WTC11 (cell line): ENCODE measurements at regions not wholly inside any gene's neighbourhood (a gene's known extent, or its start where the extent isn't known, plus 50 kb on each side); places are given as distances from the start of the nearest gene placed in this dataset.

Experiments
- ATAC-seq: fragments of 200-7000 bp; cut with Tn5 transposase; 2 replicates; pipeline ENCODE4 v1.10.0; 2021; ENCODE audit warnings: mild to moderate bottlenecking, moderate library complexity
- CTCF ChIA-PET: fragments of 300-600 bp; sonication (Branson Sonifier 250); formaldehyde crosslinking; loops from one replicate; lab custom pipeline; 2021; ENCODE audit warnings: antibody characterized with exemption; lab: Charles Lee
- POLR2A ChIA-PET: fragments of 350-600 bp; sonication (Branson Sonifier 250); formaldehyde crosslinking; loops from one replicate; lab custom pipeline; 2021; ENCODE audit warnings: antibody characterized with exemption; lab: Charles Lee
- DNase-seq: peaks from one replicate; pipeline ENCODE4 v3.0.0; 2021; ENCODE audit warnings: low spot score
- H3K27ac Mint-ChIP-seq: 2 replicates; pipeline ENCODE4 v1.8.0; 2021; ENCODE audit warnings: mixed read lengths
- H3K27me3 Mint-ChIP-seq: 2 replicates; pipeline ENCODE4 v1.8.0; 2021; ENCODE audit warnings: low read depth, mild to moderate bottlenecking, moderate library complexity, mixed read lengths
- H3K36me3 Mint-ChIP-seq: 2 replicates; pipeline ENCODE4 v1.8.0; 2021; ENCODE audit warnings: mixed read lengths
- H3K4me1 Mint-ChIP-seq: 2 replicates; pipeline ENCODE4 v1.8.0; 2022; ENCODE audit warnings: mixed read lengths
- H3K4me3 Mint-ChIP-seq: 2 replicates; pipeline ENCODE4 v1.8.0; 2021; ENCODE audit warnings: mild to moderate bottlenecking, moderate library complexity, mixed read lengths
- H3K9me3 Mint-ChIP-seq: 2 replicates; pipeline ENCODE4 v1.8.0; 2021; ENCODE audit warnings: mixed read lengths
- CDX4 ChIP-seq: fragments of 250-450 bp; sonication (Bioruptor Pico); IDR thresholded peaks from 2 replicates; pipeline ENCODE4 v1.9.0; 2021; ENCODE audit warnings: moderate library complexity, mild to moderate bottlenecking, inconsistent platforms, borderline replicate concordance
- ESRRA ChIP-seq: sonication (generic); formaldehyde crosslinking; IDR thresholded peaks from 2 replicates; pipeline ENCODE4 v1.8.1; 2022; ENCODE audit warnings: mild to moderate bottlenecking, missing genetic modification reagents, borderline replicate concordance
- FOXK1 ChIP-seq: sonication (generic); formaldehyde crosslinking; IDR thresholded peaks from 2 replicates; pipeline ENCODE4 v1.8.0; 2022; ENCODE audit warnings: mild to moderate bottlenecking, moderate library complexity, missing genetic modification reagents
- GABPB1 ChIP-seq: sonication (generic); formaldehyde crosslinking; IDR thresholded peaks from 2 replicates; pipeline ENCODE4 v1.8.1; 2023; ENCODE audit warnings: mild to moderate bottlenecking, missing genetic modification reagents
- GTF2I ChIP-seq: fragments of 250-450 bp; sonication (Bioruptor Pico); conservative IDR thresholded peaks from 2 replicates; pipeline ENCODE4 v1.4.0; 2021; ENCODE audit warnings: mild to moderate bottlenecking
- JUN ChIP-seq: sonication (generic); formaldehyde crosslinking; IDR thresholded peaks from 2 replicates; pipeline ENCODE4 v1.8.0; 2023; ENCODE audit warnings: mild to moderate bottlenecking, missing genetic modification reagents
- MXD4 ChIP-seq: fragments of 250-450 bp; sonication (Bioruptor Pico); IDR thresholded peaks from 2 replicates; pipeline ENCODE4 v1.8.0; 2021; ENCODE audit warnings: mild to moderate bottlenecking, moderate library complexity, borderline replicate concordance
- MYBL2 ChIP-seq: sonication (generic); formaldehyde crosslinking; IDR thresholded peaks from 2 replicates; pipeline ENCODE4 v1.8.1; 2023; ENCODE audit warnings: mild to moderate bottlenecking, moderate library complexity, missing genetic modification reagents
- PRRX2 ChIP-seq: fragments of 250-450 bp; sonication (Bioruptor Pico); IDR thresholded peaks from 2 replicates; pipeline ENCODE4 v1.8.0; 2021; ENCODE audit warnings: mild to moderate bottlenecking
- SP1 ChIP-seq: sonication (generic); formaldehyde crosslinking; conservative IDR thresholded peaks from 2 replicates; pipeline ENCODE4 v1.8.1; 2022; ENCODE audit warnings: missing genetic modification reagents
- TP53 ChIP-seq: sonication (generic); formaldehyde crosslinking; IDR thresholded peaks from 2 replicates; pipeline ENCODE4 v1.8.1; 2023; ENCODE audit warnings: mild to moderate bottlenecking, missing genetic modification reagents
- USF1 ChIP-seq: sonication (generic); formaldehyde crosslinking; IDR thresholded peaks from 2 replicates; pipeline ENCODE4 v1.8.0; 2022; ENCODE audit warnings: mild to moderate bottlenecking, missing genetic modification reagents
- ZBTB43 ChIP-seq: sonication (generic); formaldehyde crosslinking; IDR thresholded peaks from 2 replicates; pipeline ENCODE4 v1.8.1; 2023; ENCODE audit warnings: mild to moderate bottlenecking, missing genetic modification reagents
- ZNF281 ChIP-seq: sonication (generic); formaldehyde crosslinking; IDR thresholded peaks from 2 replicates; pipeline ENCODE4 v1.8.0; 2023; ENCODE audit warnings: mild to moderate bottlenecking, missing genetic modification reagents
- ZNF396 ChIP-seq: fragments of 250-450 bp; sonication (Bioruptor Pico); IDR thresholded peaks from 2 replicates; pipeline ENCODE4 v1.8.0; 2021; ENCODE audit warnings: mild to moderate bottlenecking, moderate library complexity, borderline replicate concordance
- ZNF512 ChIP-seq: sonication (generic); formaldehyde crosslinking; IDR thresholded peaks from 2 replicates; pipeline ENCODE4 v1.8.1; 2022; ENCODE audit warnings: missing genetic modification reagents, borderline replicate concordance
- ZNF532 ChIP-seq: fragments of 250-450 bp; sonication (Bioruptor Pico); IDR thresholded peaks from 2 replicates; pipeline ENCODE4 v1.9.0; 2021; ENCODE audit warnings: mild to moderate bottlenecking, borderline replicate concordance
- ZNF671 ChIP-seq: fragments of 250-450 bp; sonication (Bioruptor Pico); IDR thresholded peaks from 2 replicates; pipeline ENCODE4 v1.8.0; 2021; ENCODE audit warnings: mild to moderate bottlenecking

- ChIA-PET POLR2A (no interaction called here), CTCF (no interaction called here)
- no peak for DNase-seq
- Mint-ChIP-seq H3K4me1 (no peaks in the 10 kb centered on the region), H3K4me3 (no peak overlapping the region), H3K9me3 (peaks cover 49% of the 10 kb centered on the region), H3K27ac (no peak overlapping the region), H3K36me3 (peaks cover 18% of the 10 kb centered on the region), H3K27me3 (no peaks in the 10 kb centered on the region)
- ATAC-seq = no peak
- TF ChIP-seq ZBTB43 = no peak
- TF ChIP-seq GABPB1 (CRISPR knock-in tag) = no peak
- no peak for TF ChIP-seq MXD4
- TF ChIP-seq MYBL2 (CRISPR knock-in tag) = no peak
- TF ChIP-seq CDX4 (CRISPR knock-in tag) = no peak
- no peak for TF ChIP-seq ZNF671 (CRISPR knock-in tag)
- TF ChIP-seq ZNF512 (CRISPR knock-in tag) = no peak
- TF ChIP-seq FOXK1 (CRISPR knock-in tag) = no peak
Measured at GRCh38 chr17:52823155-52823554, 664.6 kb upstream of the CA10 start.

GRCh38 chr17:52790359-52790955 is 631.9 kb upstream of the CA10 start:
- ChIA-PET POLR2A (no interaction called here), CTCF (no interaction called here)
- H3K27ac Mint-ChIP-seq = no peak overlapping the region
- peaks cover 16% of the 10 kb centered on the region for H3K36me3 Mint-ChIP-seq
- no peak for TF ChIP-seq JUN (CRISPR knock-in tag)
- no peak for TF ChIP-seq ZNF532 (CRISPR knock-in tag)
- TF ChIP-seq ZNF396 (CRISPR knock-in tag) = no peak
- no peak for TF ChIP-seq USF1 (CRISPR knock-in tag)
- TF ChIP-seq TP53 = no peak
- no peak for TF ChIP-seq PRRX2 (CRISPR knock-in tag)
- no peaks in the 10 kb centered on the region; the same call in none of the 2 replicates for H3K27me3 Mint-ChIP-seq
- peaks cover 46% of the 10 kb centered on the region for H3K9me3 Mint-ChIP-seq
- DNase-seq (no peak), ATAC-seq (no peak)
- no peaks in the 10 kb centered on the region for H3K4me1 Mint-ChIP-seq
- no peak overlapping the region for H3K4me3 Mint-ChIP-seq

- no peak for DNase-seq
- Mint-ChIP-seq H3K36me3 (peaks cover 16% of the 10 kb centered on the region), H3K27ac (no peak overlapping the region), H3K27me3 (no peaks in the 10 kb centered on the region; the same call in none of the 2 replicates), H3K4me1 (no peaks in the 10 kb centered on the region), H3K4me3 (no peak overlapping the region), H3K9me3 (peaks cover 47% of the 10 kb centered on the region)
- CTCF ChIA-PET = no interaction called here
- POLR2A ChIA-PET = no interaction called here
- TF ChIP-seq GTF2I (CRISPR knock-in tag) = no peak
- no peak for TF ChIP-seq SP1
- no peak for TF ChIP-seq ESRRA
- no peak for TF ChIP-seq ZNF281
- no peak for TF ChIP-seq GABPB1 (CRISPR knock-in tag)
- ATAC-seq = no peak
Measured at GRCh38 chr17:52789829-52790228, 631.3 kb upstream of the CA10 start.
